ENCODE measurements at regions not wholly inside any gene's neighbourhood (a gene's known extent, or its start where the extent isn't known, plus 50 kb on each side); places are given as distances from the start of the nearest gene placed in this dataset.

DNA sequence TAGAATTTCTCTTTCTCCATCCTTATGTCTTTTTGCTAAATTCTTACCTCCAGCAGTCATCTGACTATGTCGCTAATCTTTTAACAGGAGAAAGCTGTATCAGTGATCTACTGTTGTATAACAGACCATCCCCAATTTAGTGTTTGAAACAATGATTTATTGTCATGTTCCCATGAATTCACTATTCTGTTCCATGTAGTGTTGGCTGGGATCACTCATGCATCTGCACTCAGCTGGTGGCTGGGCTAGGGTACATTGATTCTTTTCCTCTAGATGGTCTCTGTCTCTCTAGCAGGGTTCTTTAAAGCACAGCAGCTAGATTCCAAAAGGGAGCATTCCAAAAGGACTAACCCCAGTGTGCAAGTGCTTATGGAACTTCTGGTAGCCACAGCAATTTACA lies 184.2 kb upstream of the FANCL start:
- peaks cover 31% of the 10 kb centered on the region for H3K27me3 ChIP-seq (ENCODE audit: control insufficient read depth, insufficient read depth, low read length)
- no TSS peak for BruUV-seq (replicated peaks)
- no peak overlapping the region for H3K4me3 ChIP-seq (ENCODE audit: low read depth in 2 of 2, low read length in 2 of 2)
- H3K4me1 ChIP-seq (ENCODE audit: control insufficient read depth, insufficient read depth, low read length), result peaks cover 6% of the 10 kb centered on the region
- no peaks in the 10 kb centered on the region for H3K9me3 ChIP-seq (ENCODE audit: control insufficient read depth, insufficient read depth, low read depth, low read length)
- H3K36me3 ChIP-seq (ENCODE audit: control insufficient read depth, insufficient read depth, low read length), result no peaks in the 10 kb centered on the region
- no peak for ATAC-seq
- in situ Hi-C loops (cut with HindIII; ENCODE audit: low pct_unique_long_range_greater_than_20kb, low sequenced_read_pairs) (no loop called here), intact Hi-C loops (cut with micrococcal nuclease; ENCODE audit: unreplicated experiment) (no loop called here)
- no peak overlapping the region for H3K27ac ChIP-seq (ENCODE audit: low read length)
- DNase-seq (ENCODE audit: low read depth, low spot score), result no peak
- POLR2A ChIA-PET, result no interaction called here
- no peak for TF ChIP-seq TCF7L2 (IDR thresholded peaks at IDR 0.05; ENCODE audit: low read depth, low read length)
- TF ChIP-seq SIN3A (IDR thresholded peaks at IDR 0.05; ENCODE audit: borderline replicate concordance, insufficient read depth, low read depth, low read length), result no peak
- TF ChIP-seq, protein P1, sequence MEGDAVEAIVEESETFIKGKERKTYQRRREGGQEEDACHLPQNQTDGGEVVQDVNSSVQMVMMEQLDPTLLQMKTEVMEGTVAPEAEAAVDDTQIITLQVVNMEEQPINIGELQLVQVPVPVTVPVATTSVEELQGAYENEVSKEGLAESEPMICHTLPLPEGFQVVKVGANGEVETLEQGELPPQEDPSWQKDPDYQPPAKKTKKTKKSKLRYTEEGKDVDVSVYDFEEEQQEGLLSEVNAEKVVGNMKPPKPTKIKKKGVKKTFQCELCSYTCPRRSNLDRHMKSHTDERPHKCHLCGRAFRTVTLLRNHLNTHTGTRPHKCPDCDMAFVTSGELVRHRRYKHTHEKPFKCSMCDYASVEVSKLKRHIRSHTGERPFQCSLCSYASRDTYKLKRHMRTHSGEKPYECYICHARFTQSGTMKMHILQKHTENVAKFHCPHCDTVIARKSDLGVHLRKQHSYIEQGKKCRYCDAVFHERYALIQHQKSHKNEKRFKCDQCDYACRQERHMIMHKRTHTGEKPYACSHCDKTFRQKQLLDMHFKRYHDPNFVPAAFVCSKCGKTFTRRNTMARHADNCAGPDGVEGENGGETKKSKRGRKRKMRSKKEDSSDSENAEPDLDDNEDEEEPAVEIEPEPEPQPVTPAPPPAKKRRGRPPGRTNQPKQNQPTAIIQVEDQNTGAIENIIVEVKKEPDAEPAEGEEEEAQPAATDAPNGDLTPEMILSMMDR (IDR thresholded peaks at IDR 0.05), result no peak
- TF ChIP-seq, protein P2, sequence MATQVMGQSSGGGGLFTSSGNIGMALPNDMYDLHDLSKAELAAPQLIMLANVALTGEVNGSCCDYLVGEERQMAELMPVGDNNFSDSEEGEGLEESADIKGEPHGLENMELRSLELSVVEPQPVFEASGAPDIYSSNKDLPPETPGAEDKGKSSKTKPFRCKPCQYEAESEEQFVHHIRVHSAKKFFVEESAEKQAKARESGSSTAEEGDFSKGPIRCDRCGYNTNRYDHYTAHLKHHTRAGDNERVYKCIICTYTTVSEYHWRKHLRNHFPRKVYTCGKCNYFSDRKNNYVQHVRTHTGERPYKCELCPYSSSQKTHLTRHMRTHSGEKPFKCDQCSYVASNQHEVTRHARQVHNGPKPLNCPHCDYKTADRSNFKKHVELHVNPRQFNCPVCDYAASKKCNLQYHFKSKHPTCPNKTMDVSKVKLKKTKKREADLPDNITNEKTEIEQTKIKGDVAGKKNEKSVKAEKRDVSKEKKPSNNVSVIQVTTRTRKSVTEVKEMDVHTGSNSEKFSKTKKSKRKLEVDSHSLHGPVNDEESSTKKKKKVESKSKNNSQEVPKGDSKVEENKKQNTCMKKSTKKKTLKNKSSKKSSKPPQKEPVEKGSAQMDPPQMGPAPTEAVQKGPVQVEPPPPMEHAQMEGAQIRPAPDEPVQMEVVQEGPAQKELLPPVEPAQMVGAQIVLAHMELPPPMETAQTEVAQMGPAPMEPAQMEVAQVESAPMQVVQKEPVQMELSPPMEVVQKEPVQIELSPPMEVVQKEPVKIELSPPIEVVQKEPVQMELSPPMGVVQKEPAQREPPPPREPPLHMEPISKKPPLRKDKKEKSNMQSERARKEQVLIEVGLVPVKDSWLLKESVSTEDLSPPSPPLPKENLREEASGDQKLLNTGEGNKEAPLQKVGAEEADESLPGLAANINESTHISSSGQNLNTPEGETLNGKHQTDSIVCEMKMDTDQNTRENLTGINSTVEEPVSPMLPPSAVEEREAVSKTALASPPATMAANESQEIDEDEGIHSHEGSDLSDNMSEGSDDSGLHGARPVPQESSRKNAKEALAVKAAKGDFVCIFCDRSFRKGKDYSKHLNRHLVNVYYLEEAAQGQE (IDR thresholded peaks at IDR 0.05; ENCODE audit: insufficient read depth in 1 of 2, low read depth in 2 of 2, low read length in 1 of 2), result no peak
- TF ChIP-seq POLR2AphosphoS5 (IDR thresholded peaks at IDR 0.05; ENCODE audit: low read depth, low read length), result no peak
- CTCF ChIA-PET, result no interaction called here

- BruUV-seq (replicated peaks), result no TSS peak
- Histone ChIP-seq H3K36me3 (ENCODE audit: control insufficient read depth, insufficient read depth, low read length) (no peaks in the 10 kb centered on the region), H3K9me3 (ENCODE audit: control insufficient read depth, insufficient read depth, low read depth, low read length) (no peaks in the 10 kb centered on the region), H3K27me3 (ENCODE audit: control insufficient read depth, insufficient read depth, low read length) (peaks cover 10% of the 10 kb centered on the region), H3K4me3 (ENCODE audit: low read depth in 2 of 2, low read length in 2 of 2) (no peak overlapping the region), H3K27ac (ENCODE audit: low read length) (no peak overlapping the region), H3K4me1 (ENCODE audit: control insufficient read depth, insufficient read depth, low read length) (no peaks in the 10 kb centered on the region)
- POLR2A ChIA-PET, result no interaction called here
- no peak for DNase-seq (ENCODE audit: low read depth, low spot score)
- in situ Hi-C loops (cut with HindIII; ENCODE audit: low pct_unique_long_range_greater_than_20kb, low sequenced_read_pairs) (no loop called here), intact Hi-C loops (cut with micrococcal nuclease; ENCODE audit: unreplicated experiment) (no loop called here)
- no peak for ATAC-seq
- CTCF ChIA-PET, result no interaction called here
- TF ChIP-seq SIN3A (IDR thresholded peaks at IDR 0.05; ENCODE audit: borderline replicate concordance, insufficient read depth, low read depth, low read length) (no peak), TCF7L2 (IDR thresholded peaks at IDR 0.05; ENCODE audit: low read depth, low read length) (no peak), POLR2AphosphoS5 (IDR thresholded peaks at IDR 0.05; ENCODE audit: low read depth, low read length) (no peak)
- TF ChIP-seq, protein P2 (IDR thresholded peaks at IDR 0.05; ENCODE audit: insufficient read depth in 1 of 2, low read depth in 2 of 2, low read length in 1 of 2), result no peak
- TF ChIP-seq, protein P1 (IDR thresholded peaks at IDR 0.05), result no peak
Measured at GRCh38 chr2:58419983-58420382, 178.9 kb upstream of the FANCL start.
